C4-2B (cell line): ENCODE measurements at regions not wholly inside any gene's neighbourhood (a gene's known extent, or its start where the extent isn't known, plus 50 kb on each side); places are given as distances from the start of the nearest gene placed in this dataset.
"Not testable (repeated sequence)": the region's sequence is repeated elsewhere in the genome, so short reads cannot be mapped to it uniquely, and the experiment has no call there.

Source experiments
- ZFX ChIP-seq: fragments of 450-650 bp; IDR thresholded peaks from 2 replicates; pipeline ENCODE4 v1.6.1; 2017
- TF ChIP-seq, protein P1 (sequence below): fragments of 450-650 bp; conservative IDR thresholded peaks from 2 replicates; pipeline ENCODE4 v1.5.1; 2017; ENCODE audit warnings: mild to moderate bottlenecking

DNA sequence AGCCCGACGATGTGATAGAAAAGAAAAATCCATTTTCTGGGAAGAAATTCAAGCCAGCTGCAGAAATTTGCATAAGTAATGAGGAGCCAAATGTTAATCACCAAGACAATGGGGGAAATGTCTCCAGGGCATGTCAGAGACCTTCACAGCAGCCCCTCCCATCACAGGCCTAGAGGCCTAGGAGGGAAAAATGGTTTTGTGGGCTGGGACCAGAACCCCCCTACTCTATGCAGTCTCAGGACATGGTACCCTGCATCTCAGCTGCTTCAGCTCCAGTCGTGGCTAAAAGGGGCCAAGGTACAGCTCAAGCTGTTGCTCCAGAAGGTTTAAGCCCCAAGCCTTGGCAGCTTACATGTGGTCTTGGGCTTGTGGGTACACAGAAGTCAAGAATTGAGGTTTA lies 155.5 kb upstream of the FOXQ1 start:
- TF ChIP-seq, protein P1, sequence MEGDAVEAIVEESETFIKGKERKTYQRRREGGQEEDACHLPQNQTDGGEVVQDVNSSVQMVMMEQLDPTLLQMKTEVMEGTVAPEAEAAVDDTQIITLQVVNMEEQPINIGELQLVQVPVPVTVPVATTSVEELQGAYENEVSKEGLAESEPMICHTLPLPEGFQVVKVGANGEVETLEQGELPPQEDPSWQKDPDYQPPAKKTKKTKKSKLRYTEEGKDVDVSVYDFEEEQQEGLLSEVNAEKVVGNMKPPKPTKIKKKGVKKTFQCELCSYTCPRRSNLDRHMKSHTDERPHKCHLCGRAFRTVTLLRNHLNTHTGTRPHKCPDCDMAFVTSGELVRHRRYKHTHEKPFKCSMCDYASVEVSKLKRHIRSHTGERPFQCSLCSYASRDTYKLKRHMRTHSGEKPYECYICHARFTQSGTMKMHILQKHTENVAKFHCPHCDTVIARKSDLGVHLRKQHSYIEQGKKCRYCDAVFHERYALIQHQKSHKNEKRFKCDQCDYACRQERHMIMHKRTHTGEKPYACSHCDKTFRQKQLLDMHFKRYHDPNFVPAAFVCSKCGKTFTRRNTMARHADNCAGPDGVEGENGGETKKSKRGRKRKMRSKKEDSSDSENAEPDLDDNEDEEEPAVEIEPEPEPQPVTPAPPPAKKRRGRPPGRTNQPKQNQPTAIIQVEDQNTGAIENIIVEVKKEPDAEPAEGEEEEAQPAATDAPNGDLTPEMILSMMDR, result not testable (repeated sequence)
- TF ChIP-seq ZFX, result not testable (repeated sequence)
